ENCODE measurements at regions not wholly inside any gene's neighbourhood (a gene's known extent, or its start where the extent isn't known, plus 50 kb on each side); places are given as distances from the start of the nearest gene placed in this dataset.

GRCh38 chr7:10855583-10855982, 118.1 kb upstream of the PHF14 start:
- TF ChIP-seq CTCF (conservative IDR thresholded peaks at IDR 0.05 in 1 of 2, IDR thresholded peaks at IDR 0.05 in 1 of 2; ENCODE audit: extremely low read depth in 1 of 2, insufficient read depth in 1 of 2, low read depth in 1 of 2, low read length in 2 of 2) (no peak), EZH2 (IDR thresholded peaks at IDR 0.05; ENCODE audit: borderline replicate concordance, low read length) (no peak)

All from mammary epithelial cell (primary cell).